Uterus (tissue), 2 donors: ENCODE measurements at regions not wholly inside any gene's neighbourhood (a gene's known extent, or its start where the extent isn't known, plus 50 kb on each side); places are given as distances from the start of the nearest gene placed in this dataset.

ENCODE experiments used
- POLR2A ChIP-seq, 2 donors: fragments of 450-650 bp; IDR thresholded peaks; one replicate each; pipeline ENCODE4 v1.6.1; 2016; ENCODE audit warnings: antibody characterized with exemption in 2 of 2, mild to moderate bottlenecking in 1 of 2, moderate library complexity in 1 of 2
- TF ChIP-seq, protein P1 (sequence below), 4 experiments: fragments of 200-600 bp in 2 of 4; fragments of 450-650 bp in 2 of 4; sonication (generic) in 2 of 4; IDR thresholded peaks; one replicate each; pipeline ENCODE4 v1.5.1; 2016 to 2019; ENCODE audit warnings: antibody characterized with exemption in 4 of 4, mild to moderate bottlenecking in 2 of 4, moderate library complexity in 1 of 4

DNA sequence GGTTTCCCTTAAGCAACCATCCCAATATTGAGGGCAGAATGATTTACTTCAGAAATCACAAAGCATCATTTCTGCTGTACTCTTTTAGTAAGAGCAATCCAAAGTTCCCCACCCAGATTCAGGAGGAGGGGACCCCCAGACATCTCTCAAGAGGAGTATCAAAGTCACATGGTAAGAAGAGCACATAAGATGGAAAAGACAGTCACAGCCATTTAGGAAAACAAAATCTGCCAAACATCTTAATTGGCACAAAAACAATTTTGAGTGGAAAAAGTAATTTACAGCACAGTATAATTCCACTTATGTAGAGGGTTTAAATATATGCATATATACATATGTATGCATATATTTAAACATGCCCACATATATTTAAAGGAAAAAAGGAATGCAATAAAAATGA lies 1329.0 kb upstream of the CELF2 start:
- no peak for TF ChIP-seq POLR2A (IDR thresholded peaks at IDR 0.05)
- TF ChIP-seq, protein P1, sequence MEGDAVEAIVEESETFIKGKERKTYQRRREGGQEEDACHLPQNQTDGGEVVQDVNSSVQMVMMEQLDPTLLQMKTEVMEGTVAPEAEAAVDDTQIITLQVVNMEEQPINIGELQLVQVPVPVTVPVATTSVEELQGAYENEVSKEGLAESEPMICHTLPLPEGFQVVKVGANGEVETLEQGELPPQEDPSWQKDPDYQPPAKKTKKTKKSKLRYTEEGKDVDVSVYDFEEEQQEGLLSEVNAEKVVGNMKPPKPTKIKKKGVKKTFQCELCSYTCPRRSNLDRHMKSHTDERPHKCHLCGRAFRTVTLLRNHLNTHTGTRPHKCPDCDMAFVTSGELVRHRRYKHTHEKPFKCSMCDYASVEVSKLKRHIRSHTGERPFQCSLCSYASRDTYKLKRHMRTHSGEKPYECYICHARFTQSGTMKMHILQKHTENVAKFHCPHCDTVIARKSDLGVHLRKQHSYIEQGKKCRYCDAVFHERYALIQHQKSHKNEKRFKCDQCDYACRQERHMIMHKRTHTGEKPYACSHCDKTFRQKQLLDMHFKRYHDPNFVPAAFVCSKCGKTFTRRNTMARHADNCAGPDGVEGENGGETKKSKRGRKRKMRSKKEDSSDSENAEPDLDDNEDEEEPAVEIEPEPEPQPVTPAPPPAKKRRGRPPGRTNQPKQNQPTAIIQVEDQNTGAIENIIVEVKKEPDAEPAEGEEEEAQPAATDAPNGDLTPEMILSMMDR (IDR thresholded peaks at IDR 0.05) = no peak
